ENCODE measurements at regions not wholly inside any gene's neighbourhood (a gene's known extent, or its start where the extent isn't known, plus 50 kb on each side); places are given as distances from the start of the nearest gene placed in this dataset.
"Not testable (repeated sequence)": the region's sequence is repeated elsewhere in the genome, so short reads cannot be mapped to it uniquely, and the experiment has no call there.

DNA sequence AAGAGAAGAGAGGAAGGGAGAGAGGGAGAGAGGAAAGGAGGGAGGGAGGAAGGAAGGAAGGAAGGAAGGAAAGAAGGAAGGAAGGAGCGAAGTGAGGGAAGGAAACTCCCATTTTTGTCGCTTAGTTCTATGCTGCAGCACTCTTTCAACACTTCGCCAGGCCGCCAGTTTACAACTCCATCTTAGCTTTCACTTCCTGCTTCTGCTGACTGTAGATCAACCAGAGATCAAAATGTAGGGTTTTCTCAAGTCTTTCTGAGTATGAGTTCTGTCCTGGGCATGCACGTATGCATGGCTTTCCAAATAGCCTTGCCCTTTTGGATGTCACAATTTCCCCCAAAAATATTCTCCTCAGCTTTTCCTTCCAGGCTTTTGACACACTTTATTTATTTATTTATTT lies 723.4 kb downstream of the TRHDE start (continued):
- TF ChIP-seq, protein P1, sequence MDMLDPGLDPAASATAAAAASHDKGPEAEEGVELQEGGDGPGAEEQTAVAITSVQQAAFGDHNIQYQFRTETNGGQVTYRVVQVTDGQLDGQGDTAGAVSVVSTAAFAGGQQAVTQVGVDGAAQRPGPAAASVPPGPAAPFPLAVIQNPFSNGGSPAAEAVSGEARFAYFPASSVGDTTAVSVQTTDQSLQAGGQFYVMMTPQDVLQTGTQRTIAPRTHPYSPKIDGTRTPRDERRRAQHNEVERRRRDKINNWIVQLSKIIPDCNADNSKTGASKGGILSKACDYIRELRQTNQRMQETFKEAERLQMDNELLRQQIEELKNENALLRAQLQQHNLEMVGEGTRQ (IDR thresholded peaks at IDR 0.05), result no peak
- TF ChIP-seq TP53 (CRISPR knock-in tag; IDR thresholded peaks at IDR 0.05), result no peak
- TF ChIP-seq MAFK (IDR thresholded peaks at IDR 0.05; ENCODE audit: partially characterized antibody), result no peak
- no peak for TF ChIP-seq HOXA7 (CRISPR knock-in tag; IDR thresholded peaks at IDR 0.05)
- TF ChIP-seq KDM5A (IDR thresholded peaks at IDR 0.05), result no peak
- no peak for TF ChIP-seq SREBF2 (IDR thresholded peaks at IDR 0.05)

DNA sequence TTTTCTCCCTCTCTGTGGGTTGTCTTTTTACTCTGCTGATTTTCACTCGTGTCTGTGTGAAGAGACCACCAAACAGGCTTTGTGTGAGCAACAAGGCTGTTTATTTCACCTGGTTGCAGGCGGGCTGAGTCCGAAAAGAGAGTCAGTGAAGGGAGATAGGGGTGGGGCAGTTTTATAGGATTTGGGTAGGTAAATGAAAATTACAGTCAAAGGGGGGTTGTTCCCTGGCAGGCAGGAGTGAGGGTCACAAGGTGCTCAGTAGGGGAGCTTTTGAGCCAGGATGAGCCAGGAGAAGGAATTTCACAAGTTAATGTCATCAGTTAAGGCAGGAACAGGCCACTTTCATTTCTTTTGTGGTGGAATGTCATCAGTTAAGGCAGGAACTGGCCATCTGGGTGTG lies 729.6 kb downstream of the TRHDE start:
- DNase-seq (ENCODE audit: low read depth in 1 of 2, low spot score in 1 of 2); FAIRE-seq; H3K9me3 ChIP-seq; H3K4me3 ChIP-seq; H3K4me2 ChIP-seq; POLR2A ChIA-PET; CTCF ChIA-PET; H3K4me1 ChIP-seq; H3K27ac ChIP-seq; ATAC-seq: not testable (repeated sequence)
- 4% methylated on average over 3 of the region's 3 CpGs for WGBS (ENCODE audit: missing lambda C conversion rate)

DNA sequence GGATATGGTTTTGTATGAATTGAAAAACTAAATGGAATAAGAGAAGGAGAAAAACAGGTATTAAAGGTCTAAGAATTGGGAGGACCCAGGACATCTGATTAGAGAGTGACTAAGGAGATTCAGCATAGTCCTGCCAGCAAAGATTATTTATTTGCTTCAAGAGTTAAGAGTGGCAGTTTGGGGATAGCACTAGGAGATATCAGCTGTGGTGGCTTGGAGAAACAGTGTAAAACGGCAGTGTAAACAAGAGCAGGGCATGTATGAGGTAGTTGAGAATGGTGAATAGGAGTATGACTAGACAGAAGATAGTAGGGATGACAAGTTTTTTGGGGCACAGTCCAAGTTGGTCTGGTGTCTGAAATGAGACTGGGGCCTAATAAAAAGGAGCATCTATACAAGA lies 730.3 kb downstream of the TRHDE start:
- CTCF ChIA-PET, FAIRE-seq: not testable (repeated sequence)
- WGBS (ENCODE audit: missing lambda C conversion rate), result 14% methylated on average over 1 of the region's 1 CpG

DNA sequence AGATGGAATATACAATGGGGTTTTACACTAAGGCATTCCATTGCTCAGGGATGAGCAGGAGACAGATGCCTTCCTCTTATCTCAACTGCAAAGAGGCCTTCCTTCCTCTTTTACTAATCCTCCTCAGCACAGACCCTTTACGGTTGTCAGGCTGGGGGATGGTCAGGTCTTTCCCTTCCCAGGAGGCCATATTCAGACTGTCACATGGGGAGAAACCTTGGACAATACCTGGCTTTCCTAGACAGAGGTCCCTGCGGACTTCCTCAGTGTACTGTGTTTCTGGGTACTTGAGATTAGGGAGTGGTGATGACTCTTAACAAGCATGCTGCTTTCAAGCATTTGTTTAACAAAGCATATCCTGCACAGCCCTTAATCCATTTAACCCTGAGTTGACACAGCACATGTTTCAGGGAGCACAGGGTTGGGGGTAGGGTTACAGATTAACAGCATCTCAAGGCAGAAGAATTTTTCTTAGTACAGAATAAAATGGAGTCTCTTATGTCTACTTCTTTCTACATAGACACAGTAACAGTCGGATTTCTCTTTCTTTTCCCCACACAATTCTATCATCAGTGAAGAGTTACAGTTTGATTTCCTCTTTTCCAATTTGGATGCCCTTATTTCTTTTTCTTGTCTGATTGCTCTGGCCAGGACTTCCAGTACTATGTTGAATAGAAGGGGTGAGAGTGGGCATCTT lies 737.1 kb downstream of the TRHDE start:
- H3K4me2 ChIP-seq; H3K9me3 ChIP-seq; H3K27ac ChIP-seq; ATAC-seq; DNase-seq (ENCODE audit: low read depth in 1 of 2, low spot score in 1 of 2); H3K4me3 ChIP-seq; FAIRE-seq; H3K4me1 ChIP-seq; POLR2A ChIA-PET; CTCF ChIA-PET: not testable (repeated sequence)
- WGBS (ENCODE audit: missing lambda C conversion rate), result 19% methylated on average over 3 of the region's 3 CpGs

More for the DNA sequence above, 730.3 kb downstream of the TRHDE start:
- H3K4me3 ChIP-seq; H3K4me2 ChIP-seq; H3K4me1 ChIP-seq; ATAC-seq; H3K9me3 ChIP-seq; DNase-seq (ENCODE audit: low read depth in 1 of 2, low spot score in 1 of 2); H3K27ac ChIP-seq; POLR2A ChIA-PET: not testable (repeated sequence)

DNA sequence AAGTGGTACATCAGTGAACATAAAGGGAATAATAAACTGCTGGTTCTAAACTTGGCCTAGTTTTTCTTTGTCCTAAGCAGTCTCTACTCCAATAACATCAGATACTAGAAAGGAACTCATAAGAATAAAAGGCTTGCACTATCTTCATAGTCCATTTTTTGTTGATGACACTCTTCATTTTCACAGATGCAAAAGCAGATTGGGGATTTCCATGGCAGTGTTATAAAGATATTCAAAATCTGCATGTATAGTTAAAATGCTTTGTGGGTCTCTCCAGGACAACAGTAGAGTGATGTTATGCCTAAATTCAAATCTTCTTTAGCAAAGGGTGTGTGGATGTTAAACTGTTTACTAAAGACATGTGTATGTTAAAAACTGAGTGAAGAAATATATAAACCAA lies 745.8 kb downstream of the TRHDE start:
- ATAC-seq (no peak), FAIRE-seq (no peak), DNase-seq (ENCODE audit: low read depth in 1 of 2, low spot score in 1 of 2) (no peak)
- H3K4me1 ChIP-seq, result no peaks in the 10 kb centered on the region
- ChIA-PET POLR2A (no interaction called here), CTCF (no interaction called here)
- H3K4me3 ChIP-seq, result no peak overlapping the region
- H3K4me2 ChIP-seq, result no peak overlapping the region
- H3K27ac ChIP-seq, result no peak overlapping the region
- no peaks in the 10 kb centered on the region for H3K9me3 ChIP-seq
- TF ChIP-seq RARB (CRISPR knock-in tag; IDR thresholded peaks at IDR 0.05) (no peak), CTCF (IDR thresholded peaks at IDR 0.05) (no peak), JUNB (IDR thresholded peaks at IDR 0.05) (no peak), MAZ (IDR thresholded peaks at IDR 0.05; ENCODE audit: borderline replicate concordance, low read depth, low read length) (no peak), NR3C1 (IDR thresholded peaks at IDR 0.05) (no peak), MYC (IDR thresholded peaks at IDR 0.05; ENCODE audit: borderline replicate concordance, low read length) (no peak), ESRRA (IDR thresholded peaks at IDR 0.05; ENCODE audit: borderline replicate concordance, low read length) (no peak), POLR2A (IDR thresholded peaks at IDR 0.05; ENCODE audit: low read length) (no peak), PBX3 (IDR thresholded peaks at IDR 0.05) (no peak), RNF2 (IDR thresholded peaks at IDR 0.05; ENCODE audit: borderline replicate concordance, low read depth) (no peak), PHF8 (IDR thresholded peaks at IDR 0.05; ENCODE audit: borderline replicate concordance, low read depth) (no peak), ZSCAN20 (CRISPR knock-in tag; IDR thresholded peaks at IDR 0.05) (no peak), KDM1A (IDR thresholded peaks at IDR 0.05; ENCODE audit: low read depth) (no peak), SMC3 (IDR thresholded peaks at IDR 0.05) (no peak), ZFP36 (IDR thresholded peaks at IDR 0.05; ENCODE audit: borderline replicate concordance, partially characterized antibody) (no peak)
- TF ChIP-seq, protein P2, sequence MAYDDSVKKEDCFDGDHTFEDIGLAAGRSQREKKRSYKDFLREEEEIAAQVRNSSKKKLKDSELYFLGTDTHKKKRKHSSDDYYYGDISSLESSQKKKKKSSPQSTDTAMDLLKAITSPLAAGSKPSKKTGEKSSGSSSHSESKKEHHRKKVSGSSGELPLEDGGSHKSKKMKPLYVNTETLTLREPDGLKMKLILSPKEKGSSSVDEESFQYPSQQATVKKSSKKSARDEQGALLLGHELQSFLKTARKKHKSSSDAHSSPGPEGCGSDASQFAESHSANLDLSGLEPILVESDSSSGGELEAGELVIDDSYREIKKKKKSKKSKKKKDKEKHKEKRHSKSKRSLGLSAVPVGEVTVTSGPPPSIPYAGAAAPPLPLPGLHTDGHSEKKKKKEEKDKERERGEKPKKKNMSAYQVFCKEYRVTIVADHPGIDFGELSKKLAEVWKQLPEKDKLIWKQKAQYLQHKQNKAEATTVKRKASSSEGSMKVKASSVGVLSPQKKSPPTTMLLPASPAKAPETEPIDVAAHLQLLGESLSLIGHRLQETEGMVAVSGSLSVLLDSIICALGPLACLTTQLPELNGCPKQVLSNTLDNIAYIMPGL (CRISPR knock-in tag; IDR thresholded peaks at IDR 0.05; ENCODE audit: borderline replicate concordance), result no peak
- TF ChIP-seq, protein P1 (IDR thresholded peaks at IDR 0.05), result no peak

All from A549 (cell line).